B cell (primary cell): ENCODE measurements at regions not wholly inside any gene's neighbourhood (a gene's known extent, or its start where the extent isn't known, plus 50 kb on each side); places are given as distances from the start of the nearest gene placed in this dataset.

ENCODE experiments used
- CTCF ChIP-seq: fragments of 200-600 bp; IDR thresholded peaks from one replicate; pipeline ENCODE4 v1.8.0; 2022; ENCODE audit warnings: antibody characterized with exemption, mild to moderate bottlenecking
- EZH2 ChIP-seq: IDR thresholded peaks from 2 replicates; pipeline ENCODE4 v1.6.1; 2012; ENCODE audit warnings: borderline replicate concordance, low read depth, mild to moderate bottlenecking, moderate library complexity, low read length; ENCODE audit not compliant: insufficient read depth, poor library complexity, severe bottlenecking

GRCh38 chr18:70621710-70622109 is 332.9 kb downstream of the SOCS6 start:
- TF ChIP-seq EZH2 (no peak), CTCF (no peak)
